ENCODE measurements at regions not wholly inside any gene's neighbourhood (a gene's known extent, or its start where the extent isn't known, plus 50 kb on each side); places are given as distances from the start of the nearest gene placed in this dataset.

DNA sequence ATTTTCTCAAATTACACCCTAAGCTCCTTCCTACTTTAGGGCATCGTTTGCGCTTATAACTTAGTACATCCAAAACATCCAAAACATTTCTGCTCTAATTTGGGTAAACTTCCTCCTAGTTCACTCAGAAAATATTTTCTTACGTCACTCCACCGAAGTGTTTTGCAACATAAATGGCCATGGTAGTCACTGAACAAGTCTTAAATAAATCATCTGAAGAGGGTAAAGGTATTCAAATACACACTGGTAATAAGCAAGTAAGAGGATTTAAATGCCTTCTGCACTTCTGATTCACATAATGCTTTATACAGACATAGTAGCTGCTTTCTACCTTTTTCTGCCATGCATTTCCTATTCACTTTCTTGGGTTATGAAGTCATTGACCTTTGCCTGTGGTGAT is 991.9 kb downstream of the NLGN4X start:
- H3K36me3 Mint-ChIP-seq (ENCODE audit: low read depth), result no peaks in the 10 kb centered on the region
- TF ChIP-seq, protein P1, sequence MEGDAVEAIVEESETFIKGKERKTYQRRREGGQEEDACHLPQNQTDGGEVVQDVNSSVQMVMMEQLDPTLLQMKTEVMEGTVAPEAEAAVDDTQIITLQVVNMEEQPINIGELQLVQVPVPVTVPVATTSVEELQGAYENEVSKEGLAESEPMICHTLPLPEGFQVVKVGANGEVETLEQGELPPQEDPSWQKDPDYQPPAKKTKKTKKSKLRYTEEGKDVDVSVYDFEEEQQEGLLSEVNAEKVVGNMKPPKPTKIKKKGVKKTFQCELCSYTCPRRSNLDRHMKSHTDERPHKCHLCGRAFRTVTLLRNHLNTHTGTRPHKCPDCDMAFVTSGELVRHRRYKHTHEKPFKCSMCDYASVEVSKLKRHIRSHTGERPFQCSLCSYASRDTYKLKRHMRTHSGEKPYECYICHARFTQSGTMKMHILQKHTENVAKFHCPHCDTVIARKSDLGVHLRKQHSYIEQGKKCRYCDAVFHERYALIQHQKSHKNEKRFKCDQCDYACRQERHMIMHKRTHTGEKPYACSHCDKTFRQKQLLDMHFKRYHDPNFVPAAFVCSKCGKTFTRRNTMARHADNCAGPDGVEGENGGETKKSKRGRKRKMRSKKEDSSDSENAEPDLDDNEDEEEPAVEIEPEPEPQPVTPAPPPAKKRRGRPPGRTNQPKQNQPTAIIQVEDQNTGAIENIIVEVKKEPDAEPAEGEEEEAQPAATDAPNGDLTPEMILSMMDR (IDR thresholded peaks at IDR 0.05), result no peak
- no peak overlapping the region for H3K27ac Mint-ChIP-seq
- Histone ChIP-seq H3K4me3 (ENCODE audit: low read length) (no peak overlapping the region), H3K4me1 (ENCODE audit: insufficient read depth, low read length) (no peaks in the 10 kb centered on the region), H3K36me3 (ENCODE audit: insufficient read depth, low read length) (no peaks in the 10 kb centered on the region), H3K27me3 (ENCODE audit: control insufficient read depth in 1 of 2, insufficient read depth in 2 of 2, low read length in 2 of 2) (no peaks in the 10 kb centered on the region), H3K27ac (ENCODE audit: low read depth in 1 of 2, low read length in 2 of 2) (no peak overlapping the region), H3K9me3 (ENCODE audit: control insufficient read depth in 1 of 2, insufficient read depth in 1 of 2, low read length in 2 of 2) (no peaks in the 10 kb centered on the region)
- H3K4me3 Mint-ChIP-seq, result no peak overlapping the region
- DNase-seq, result no peak
- CTCF ChIA-PET, result no interaction called here
- no peak for ATAC-seq (ENCODE audit: poor library complexity)
- H3K4me1 Mint-ChIP-seq (ENCODE audit: low read depth), result no peaks in the 10 kb centered on the region
- no peaks in the 10 kb centered on the region for H3K27me3 Mint-ChIP-seq
- intact Hi-C loops (cut with DNase I, micrococcal nuclease), result no loop called here
- POLR2A ChIA-PET, result no interaction called here
- peaks cover 3% of the 10 kb centered on the region for H3K9me3 Mint-ChIP-seq

DNA sequence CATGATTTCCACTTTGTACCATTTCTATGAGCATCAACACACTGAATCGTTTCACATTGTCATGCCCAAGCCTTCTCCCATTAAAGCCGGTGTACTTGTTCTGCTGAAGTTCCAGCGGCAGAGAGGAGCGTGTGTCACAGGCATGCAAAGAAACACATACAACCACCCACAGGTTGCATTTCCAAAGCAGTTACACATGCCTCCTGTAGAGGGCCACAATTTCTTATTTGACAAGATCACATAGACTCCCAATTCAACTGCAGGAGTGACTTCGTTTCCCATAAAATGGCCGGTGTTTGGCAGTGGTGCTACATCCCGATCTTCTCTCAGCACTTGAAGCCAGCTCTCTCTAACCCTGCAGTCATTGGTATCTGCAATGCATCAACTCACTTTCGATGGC is 992.6 kb downstream of the NLGN4X start:
- Mint-ChIP-seq H3K27me3 (no peaks in the 10 kb centered on the region), H3K4me3 (no peak overlapping the region), H3K9me3 (peaks cover 3% of the 10 kb centered on the region), H3K36me3 (ENCODE audit: low read depth) (no peaks in the 10 kb centered on the region), H3K27ac (no peak overlapping the region), H3K4me1 (ENCODE audit: low read depth) (no peaks in the 10 kb centered on the region)
- Histone ChIP-seq H3K36me3 (ENCODE audit: insufficient read depth, low read length) (no peaks in the 10 kb centered on the region), H3K27ac (ENCODE audit: low read depth in 1 of 2, low read length in 2 of 2) (no peak overlapping the region), H3K4me3 (ENCODE audit: low read length) (no peak overlapping the region), H3K27me3 (ENCODE audit: control insufficient read depth in 1 of 2, insufficient read depth in 2 of 2, low read length in 2 of 2) (no peaks in the 10 kb centered on the region), H3K4me1 (ENCODE audit: insufficient read depth, low read length) (no peaks in the 10 kb centered on the region), H3K9me3 (ENCODE audit: control insufficient read depth in 1 of 2, insufficient read depth in 1 of 2, low read length in 2 of 2) (no peaks in the 10 kb centered on the region)
- ATAC-seq (ENCODE audit: poor library complexity), result no peak
- no peak for DNase-seq
- intact Hi-C loops (cut with DNase I, micrococcal nuclease), result no loop called here
- POLR2A ChIA-PET, result no interaction called here
- TF ChIP-seq, protein P1 (IDR thresholded peaks at IDR 0.05), result no peak
- CTCF ChIA-PET, result no interaction called here

DNA sequence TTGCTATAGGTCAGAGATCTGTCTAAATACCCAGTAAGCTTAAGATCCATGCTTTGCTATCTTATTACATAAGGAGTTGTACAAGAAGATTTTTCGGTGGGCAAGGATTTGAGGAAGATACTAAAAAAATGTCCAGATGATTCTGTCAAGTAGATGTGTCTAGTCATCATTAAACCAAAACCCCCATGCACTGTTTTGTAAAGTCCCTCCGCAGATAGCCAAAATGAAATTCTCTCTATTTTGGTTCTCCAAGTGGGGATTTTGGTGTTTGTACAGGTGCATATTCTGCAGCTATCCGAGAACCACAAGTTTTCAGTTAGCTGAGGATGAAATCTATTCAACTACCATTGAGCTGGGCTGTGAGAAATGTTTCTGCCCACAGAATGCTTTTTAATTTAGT is 994.8 kb downstream of the NLGN4X start:
- Mint-ChIP-seq H3K36me3 (ENCODE audit: low read depth) (no peaks in the 10 kb centered on the region), H3K9me3 (peaks cover 3% of the 10 kb centered on the region), H3K27ac (no peak overlapping the region), H3K27me3 (no peaks in the 10 kb centered on the region), H3K4me3 (no peak overlapping the region), H3K4me1 (ENCODE audit: low read depth) (no peaks in the 10 kb centered on the region)
- POLR2A ChIA-PET, result no interaction called here
- Histone ChIP-seq H3K27ac (ENCODE audit: low read depth in 1 of 2, low read length in 2 of 2) (no peak overlapping the region), H3K4me1 (ENCODE audit: insufficient read depth, low read length) (no peaks in the 10 kb centered on the region), H3K36me3 (ENCODE audit: insufficient read depth, low read length) (no peaks in the 10 kb centered on the region), H3K27me3 (ENCODE audit: control insufficient read depth in 1 of 2, insufficient read depth in 2 of 2, low read length in 2 of 2) (no peaks in the 10 kb centered on the region), H3K9me3 (ENCODE audit: control insufficient read depth in 1 of 2, insufficient read depth in 1 of 2, low read length in 2 of 2) (no peaks in the 10 kb centered on the region), H3K4me3 (ENCODE audit: low read length) (no peak overlapping the region)
- DNase-seq (no peak), ATAC-seq (ENCODE audit: poor library complexity) (no peak)
- CTCF ChIA-PET, result no interaction called here
- TF ChIP-seq, protein P1 (IDR thresholded peaks at IDR 0.05), result no peak
- intact Hi-C loops (cut with DNase I, micrococcal nuclease), result no loop called here

Data from CD4-positive, alpha-beta T cell (primary cell).